KBM-7 (cell line): ENCODE measurements at regions not wholly inside any gene's neighbourhood (a gene's known extent, or its start where the extent isn't known, plus 50 kb on each side); places are given as distances from the start of the nearest gene placed in this dataset.
A peak's percentile ranks its signal among the peaks of the same experiment; 100 is the strongest.

Source experiments
- DNase-seq: peaks from one replicate; pipeline ENCODE4 v3.0.0-alpha.2; 2015
- in situ Hi-C: fragments of 300-500 bp; cut with MboI; formaldehyde crosslinking; loops from 2 replicates; pipeline ENCODE4 v1.14.3; 2020; ENCODE audit warnings: low sequenced_read_pairs, low pct_unique_long_range_greater_than_20kb, mixed read lengths

- in situ Hi-C loops, result no loop called here
- no peak for DNase-seq
These were observed 115.4 kb upstream of the RPS6KA3 start for GRCh38 chrX:20382082-20382481.

GRCh38 chrX:20378233-20378920, 111.7 kb upstream of the RPS6KA3 start:
- in situ Hi-C loops, result no loop called here
- DNase-seq, result no peak

- DNase-seq, result peak; percentile 87
- in situ Hi-C loops, result no loop called here
These were observed 108.3 kb upstream of the RPS6KA3 start for GRCh38 chrX:20374900-20375438.

GRCh38 chrX:20374450-20374849, 107.7 kb upstream of the RPS6KA3 start:
- in situ Hi-C loops, result no loop called here

GRCh38 chrX:20373063-20373462, 106.4 kb upstream of the RPS6KA3 start:
- in situ Hi-C loops, result no loop called here
- DNase-seq, result no peak

More at GRCh38 chrX:20374450-20374849, 107.7 kb upstream of the RPS6KA3 start:
- peak; percentile 78 for DNase-seq

GRCh38 chrX:20372533-20372932, 105.8 kb upstream of the RPS6KA3 start:
- DNase-seq, result no peak
- in situ Hi-C loops, result no loop called here

- in situ Hi-C loops, result no loop called here
- no peak for DNase-seq
These were observed 102.8 kb upstream of the RPS6KA3 start for GRCh38 chrX:20369468-20369867.

- DNase-seq, result no peak
- in situ Hi-C loops, result no loop called here
These were observed 97.5 kb upstream of the RPS6KA3 start for GRCh38 chrX:20364238-20364637.

- in situ Hi-C loops, result no loop called here
These were observed 96.6 kb upstream of the RPS6KA3 start for GRCh38 chrX:20363275-20363674.

GRCh38 chrX:20362268-20363267, 95.9 kb upstream of the RPS6KA3 start:
- peak; percentile 84 for DNase-seq
- in situ Hi-C loops, result no loop called here

More at GRCh38 chrX:20363275-20363674, 96.6 kb upstream of the RPS6KA3 start:
- DNase-seq, result no peak

GRCh38 chrX:20361890-20362262, 95.2 kb upstream of the RPS6KA3 start:
- DNase-seq, result no peak
- in situ Hi-C loops, result no loop called here

GRCh38 chrX:20361081-20361889, 94.6 kb upstream of the RPS6KA3 start:
- in situ Hi-C loops, result no loop called here
- peak; percentile 51 for DNase-seq

GRCh38 chrX:20355187-20355586, 88.5 kb upstream of the RPS6KA3 start:
- DNase-seq, result no peak
- in situ Hi-C loops, result no loop called here

GRCh38 chrX:20354505-20354904, 87.8 kb upstream of the RPS6KA3 start:
- no peak for DNase-seq
- in situ Hi-C loops, result no loop called here

GRCh38 chrX:20352935-20353336, 86.2 kb upstream of the RPS6KA3 start:
- no peak for DNase-seq
- in situ Hi-C loops, result no loop called here

GRCh38 chrX:20352504-20352903, 85.8 kb upstream of the RPS6KA3 start:
- in situ Hi-C loops, result no loop called here
- DNase-seq, result no peak

GRCh38 chrX:20350596-20350995, 83.9 kb upstream of the RPS6KA3 start:
- in situ Hi-C loops, result no loop called here
- peak; percentile 65 for DNase-seq

GRCh38 chrX:20348139-20348538, 81.4 kb upstream of the RPS6KA3 start:
- in situ Hi-C loops, result no loop called here
- DNase-seq, result no peak

GRCh38 chrX:20347481-20347880, 80.8 kb upstream of the RPS6KA3 start:
- in situ Hi-C loops, result no loop called here
- no peak for DNase-seq
